GM18499 (cell line): ENCODE measurements at regions not wholly inside any gene's neighbourhood (a gene's known extent, or its start where the extent isn't known, plus 50 kb on each side); places are given as distances from the start of the nearest gene placed in this dataset.

Experiments used
- ATAC-seq: cut with Tn5 transposase; IDR thresholded peaks from one replicate; pipeline ENCODE4 v1.9.1; 2021; ENCODE audit warnings: moderate number of reproducible peaks; ENCODE audit not compliant: insufficient read depth, unreplicated experiment

DNA sequence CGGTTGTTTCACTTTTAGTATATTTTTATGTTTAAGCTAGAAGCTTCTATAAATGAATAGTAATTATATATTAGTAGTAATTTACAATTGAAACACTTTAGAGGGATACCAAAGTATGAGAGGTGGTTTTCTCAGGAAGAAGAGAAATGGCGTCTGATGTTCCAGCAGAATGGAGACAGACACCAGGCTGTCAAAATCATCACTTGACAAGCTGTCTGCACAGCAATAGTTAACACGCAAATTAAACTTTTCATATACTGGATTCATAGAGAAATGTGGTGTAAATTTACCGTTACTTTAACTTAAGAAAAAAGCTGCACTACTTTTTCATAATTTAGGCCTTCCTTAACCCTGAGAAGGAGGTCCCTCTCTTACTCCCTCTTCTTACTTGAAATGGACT lies 82.6 kb downstream of the FAM217A start:
- no peak for ATAC-seq

DNA sequence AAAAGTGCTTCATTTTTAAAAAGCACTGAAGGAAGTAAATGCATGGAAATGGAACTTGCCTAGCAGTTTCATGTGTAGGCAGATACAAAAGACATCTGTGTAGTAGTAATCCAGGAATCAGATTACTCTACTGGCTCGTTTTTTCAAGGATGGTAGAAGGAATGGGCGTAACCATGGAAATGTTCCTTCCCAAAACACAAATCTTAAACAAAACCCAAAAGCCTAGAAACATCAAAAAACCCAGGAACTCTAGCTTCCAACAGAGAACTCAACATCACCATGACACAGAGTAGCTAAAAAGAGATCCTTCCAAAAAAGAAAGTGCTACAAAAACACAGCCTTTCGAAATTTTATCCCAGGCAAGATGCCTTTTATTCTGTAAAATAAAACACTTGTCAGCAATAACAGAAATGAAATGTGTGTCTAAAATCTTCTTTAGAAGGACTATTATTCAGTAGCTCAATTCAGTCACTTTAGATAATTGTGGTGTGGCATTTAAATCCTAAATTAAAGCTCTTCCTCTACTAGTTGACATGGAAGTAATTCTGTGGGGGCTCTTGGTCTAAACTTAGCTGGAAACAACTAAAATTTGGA lies 81.7 kb downstream of the FAM217A start:
- ATAC-seq, result no peak

DNA sequence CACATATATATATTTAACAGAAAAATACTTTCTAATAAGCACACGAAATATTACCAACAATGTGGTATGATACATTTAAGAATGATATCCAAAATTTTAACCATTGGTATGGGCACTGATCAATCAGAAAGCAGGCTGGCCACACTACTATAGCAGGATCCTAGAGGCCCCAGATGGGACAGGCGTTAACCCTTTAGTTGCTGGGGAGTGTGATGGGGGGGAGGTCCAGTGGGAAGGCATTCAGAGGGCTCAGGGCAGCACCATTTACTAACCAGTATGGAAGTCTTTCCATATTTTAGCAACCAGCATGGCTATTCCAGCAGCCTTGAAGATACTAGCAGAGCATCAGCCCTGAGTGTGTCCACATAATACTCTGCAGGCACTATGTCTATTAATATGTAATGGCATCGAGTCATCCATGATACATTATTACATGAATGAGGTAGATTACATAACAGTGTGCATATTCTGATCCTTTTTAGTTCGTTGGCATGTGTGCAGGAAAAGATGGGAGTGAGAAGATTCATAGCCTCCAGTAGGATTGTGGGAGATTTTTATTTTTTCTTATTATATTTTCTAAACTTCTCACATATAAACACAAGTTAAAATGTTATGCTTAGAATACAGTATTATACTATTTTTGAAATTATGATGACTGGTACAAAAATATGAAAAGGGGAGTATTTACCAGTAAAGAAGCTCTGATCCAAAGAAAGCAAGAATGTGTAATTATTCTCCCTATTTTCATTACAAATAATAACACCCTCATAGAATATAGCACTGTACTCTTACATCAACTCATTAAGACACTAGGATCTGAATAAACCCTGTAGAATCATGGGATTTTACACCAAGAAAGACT lies 78.9 kb downstream of the FAM217A start:
- ATAC-seq, result no peak

DNA sequence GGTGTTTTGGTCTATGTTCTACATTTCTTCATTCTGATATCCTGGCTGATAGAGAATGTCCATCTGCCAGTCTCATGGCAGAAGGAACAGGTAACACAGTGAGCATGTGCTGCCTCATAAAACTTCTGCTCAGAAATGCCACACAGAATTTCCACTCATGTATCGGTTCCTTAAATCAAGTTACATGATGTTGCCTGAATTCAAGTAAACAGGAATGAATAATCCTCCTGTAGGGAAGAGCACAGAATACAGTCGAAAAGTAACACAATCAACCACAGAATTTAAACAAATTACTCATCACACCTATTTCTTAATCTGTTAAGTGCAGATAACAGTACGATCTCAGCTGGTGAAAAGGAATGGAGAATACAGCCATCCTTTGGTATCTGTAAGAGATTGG lies 74.7 kb downstream of the FAM217A start:
- no peak for ATAC-seq

DNA sequence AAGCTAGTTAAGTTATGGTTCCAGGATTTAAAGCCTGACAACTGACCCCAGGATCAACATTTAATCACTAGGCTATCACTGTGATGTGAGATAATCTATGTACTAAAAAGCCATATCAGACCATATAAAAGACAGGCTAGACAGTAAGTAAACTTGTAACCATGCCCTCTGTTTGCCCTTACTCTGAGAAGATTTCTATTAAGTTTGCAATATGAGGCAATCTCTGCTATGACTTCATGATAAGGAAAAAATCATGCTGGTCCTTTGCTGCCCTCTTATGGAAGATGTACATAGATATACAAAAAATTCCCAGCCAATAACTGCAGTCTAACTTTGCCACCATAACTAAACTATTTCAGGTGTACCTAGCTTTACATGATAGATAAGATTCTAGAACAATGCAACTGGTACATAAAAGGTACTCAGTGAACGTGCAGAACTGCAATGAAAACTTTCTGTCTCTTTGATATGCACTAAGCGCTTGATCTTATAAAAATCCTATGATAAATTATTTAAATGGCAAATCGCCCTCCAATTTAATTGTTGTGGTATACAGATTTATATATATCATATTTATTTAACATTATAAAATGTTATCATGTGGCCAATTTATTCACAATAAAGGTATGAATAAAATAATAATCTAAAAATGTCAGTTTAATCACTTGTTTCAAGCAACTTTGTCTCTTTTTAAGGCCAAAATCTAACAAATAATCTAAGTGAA lies 70.5 kb downstream of the FAM217A start:
- ATAC-seq, result no peak

DNA sequence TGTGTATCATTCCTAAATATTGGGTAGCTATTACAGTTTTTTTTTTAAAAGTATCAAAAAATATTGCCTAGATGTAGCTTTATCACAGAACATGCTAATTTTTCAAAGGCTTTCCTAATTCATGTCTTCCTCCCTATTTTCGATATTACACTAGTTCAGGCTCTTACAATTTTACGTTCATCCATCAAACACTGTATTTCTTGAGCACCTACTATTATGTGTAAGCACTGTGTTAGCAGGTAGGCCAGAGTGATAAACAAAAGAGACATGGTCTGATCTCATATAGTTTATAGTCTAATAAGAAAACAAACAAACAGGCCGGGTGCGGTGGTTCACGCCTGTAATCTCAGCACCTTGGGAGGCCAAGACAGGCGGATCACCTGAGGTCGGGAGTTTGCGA lies 69.5 kb downstream of the FAM217A start:
- ATAC-seq, result no peak

DNA sequence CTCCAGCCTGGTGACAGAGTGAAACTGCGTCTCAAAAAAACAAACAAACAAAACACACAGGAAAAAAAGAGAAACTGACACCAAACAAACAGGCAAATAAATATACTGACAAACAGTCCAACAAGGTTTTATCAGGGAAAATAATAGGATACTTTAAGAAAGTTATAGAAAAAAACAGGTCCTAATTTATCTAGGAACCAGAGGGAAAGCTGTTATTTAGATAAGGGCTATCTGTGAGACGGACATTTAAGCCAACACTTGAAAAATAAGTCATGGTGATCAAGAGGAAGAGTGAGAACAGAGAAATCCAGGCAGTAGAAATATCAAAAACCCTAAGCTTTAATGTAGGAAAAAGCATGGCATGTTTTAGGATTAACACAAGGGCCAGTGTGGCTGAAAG lies 68.9 kb downstream of the FAM217A start:
- no peak for ATAC-seq

DNA sequence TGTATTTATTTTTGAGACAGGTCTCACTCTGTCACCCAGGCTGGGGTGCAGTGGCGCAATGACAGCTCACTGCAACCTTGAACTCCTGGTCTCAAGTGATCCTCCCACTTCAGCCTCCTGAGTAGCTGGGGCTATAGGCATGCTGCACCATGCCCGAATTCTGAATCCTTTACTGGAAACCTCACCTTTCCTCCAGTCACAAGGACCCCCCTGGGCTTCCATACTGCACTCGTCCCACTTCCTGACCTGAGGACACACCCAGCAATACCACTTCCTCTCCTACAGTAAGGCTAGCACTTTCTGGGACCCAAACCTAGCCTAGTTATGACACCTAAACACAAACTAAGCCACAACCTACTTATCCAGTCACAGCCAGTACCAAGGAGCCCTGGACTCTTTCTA lies 68.2 kb downstream of the FAM217A start:
- ATAC-seq, result no peak

DNA sequence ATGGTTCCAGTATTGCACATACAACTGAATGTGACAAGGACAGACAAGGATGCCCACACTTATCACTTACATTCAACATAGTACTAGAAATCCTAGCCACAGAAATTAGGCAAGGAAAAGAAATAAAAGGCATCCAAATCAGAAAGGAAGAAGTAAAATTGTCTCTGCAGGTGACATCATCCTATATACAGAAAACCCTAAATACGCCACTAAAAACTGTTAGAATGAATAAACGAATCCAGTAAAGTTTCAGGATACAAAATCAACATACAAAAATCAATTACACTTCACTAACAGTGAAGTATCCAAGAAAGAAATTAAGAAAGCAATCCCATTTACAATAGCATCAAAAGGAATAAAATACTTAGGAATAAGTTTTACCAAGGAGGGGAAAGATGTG lies 66.1 kb downstream of the FAM217A start:
- no peak for ATAC-seq

DNA sequence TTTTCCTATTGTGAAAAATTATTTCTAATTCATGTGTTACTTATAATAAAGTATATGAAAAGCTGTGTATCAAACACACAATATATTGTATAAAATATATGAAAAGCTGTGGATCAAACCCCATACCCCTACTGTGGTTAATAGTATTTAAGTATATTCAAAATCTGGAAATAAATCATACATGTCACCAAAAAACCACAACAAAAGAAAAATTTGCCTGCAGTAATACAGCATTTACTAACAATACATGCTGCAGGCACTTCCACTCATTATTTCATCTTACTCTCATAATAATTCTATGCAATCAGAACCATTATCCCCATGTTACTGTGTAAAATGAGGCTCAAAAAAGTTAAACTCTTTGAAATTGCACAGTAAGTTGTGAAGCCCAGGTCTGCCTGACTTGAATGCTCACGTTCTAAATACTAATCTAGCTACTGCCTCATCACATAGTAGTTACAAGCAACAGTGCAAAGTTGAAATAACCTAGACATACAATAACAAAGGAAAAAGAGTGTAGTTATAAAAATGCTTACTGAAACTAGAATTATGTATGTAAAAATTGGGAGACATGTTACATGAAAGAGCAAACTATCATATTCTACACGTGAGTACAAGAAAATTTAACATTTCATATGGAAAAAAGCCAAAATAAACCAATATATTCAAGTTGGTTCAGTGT lies 61.7 kb downstream of the FAM217A start:
- no peak for ATAC-seq

DNA sequence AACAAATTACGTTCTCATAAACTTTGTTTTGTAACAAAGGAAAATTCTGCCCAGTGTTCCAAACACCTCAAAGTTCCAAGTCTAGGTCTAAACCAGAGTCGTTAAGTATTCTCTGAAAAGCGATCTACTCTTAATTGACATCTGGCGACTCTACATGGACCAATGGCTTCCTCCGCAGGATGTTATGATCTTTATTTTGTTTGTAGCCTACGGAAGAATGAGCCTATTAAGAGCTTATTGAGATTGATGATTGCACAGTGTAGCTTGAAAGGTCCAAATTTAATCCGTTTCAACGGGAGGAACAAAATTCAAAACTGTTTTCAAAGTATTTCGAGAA lies 61.1 kb downstream of the FAM217A start:
- no peak for ATAC-seq

DNA sequence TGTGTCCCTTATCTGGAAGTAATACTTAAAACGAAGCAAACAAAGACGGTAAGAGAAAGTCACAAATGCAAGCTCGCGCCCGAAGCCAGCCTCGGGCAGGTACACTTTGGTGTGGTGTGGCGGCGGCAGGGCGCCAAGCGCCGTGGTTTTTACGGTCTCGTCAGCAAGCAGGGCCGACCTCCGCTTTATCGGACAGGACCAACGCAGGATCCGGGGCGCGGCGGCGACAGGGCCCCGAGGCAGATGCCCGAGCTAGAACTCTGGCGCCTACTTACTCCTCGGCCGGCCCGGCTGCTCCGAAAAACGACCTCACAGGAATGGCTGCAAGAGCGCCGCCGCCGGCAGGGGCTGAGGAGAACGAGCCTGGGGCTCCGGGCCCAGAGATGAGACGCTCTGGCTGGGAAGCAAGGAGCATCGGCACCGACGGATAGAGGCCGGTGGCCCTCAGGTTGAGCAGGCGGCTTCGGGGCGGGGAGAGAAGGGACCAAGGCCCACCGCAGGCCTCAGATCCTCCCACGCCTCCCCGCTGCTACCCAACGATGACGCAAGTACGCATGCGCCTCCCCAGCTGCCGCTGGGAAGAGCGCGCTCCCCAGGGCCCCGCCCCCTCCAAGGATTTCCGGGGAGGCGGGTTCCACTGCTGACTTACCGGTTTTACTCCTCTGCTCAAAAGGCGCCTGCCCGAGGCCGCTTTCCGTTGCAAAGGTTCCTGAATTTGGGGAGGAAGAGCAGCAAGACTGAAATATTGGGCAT lies 60.6 kb downstream of the FAM217A start:
- peak; percentile 44 for ATAC-seq
